ENCODE measurements at regions not wholly inside any gene's neighbourhood (a gene's known extent, or its start where the extent isn't known, plus 50 kb on each side); places are given as distances from the start of the nearest gene placed in this dataset.

DNA sequence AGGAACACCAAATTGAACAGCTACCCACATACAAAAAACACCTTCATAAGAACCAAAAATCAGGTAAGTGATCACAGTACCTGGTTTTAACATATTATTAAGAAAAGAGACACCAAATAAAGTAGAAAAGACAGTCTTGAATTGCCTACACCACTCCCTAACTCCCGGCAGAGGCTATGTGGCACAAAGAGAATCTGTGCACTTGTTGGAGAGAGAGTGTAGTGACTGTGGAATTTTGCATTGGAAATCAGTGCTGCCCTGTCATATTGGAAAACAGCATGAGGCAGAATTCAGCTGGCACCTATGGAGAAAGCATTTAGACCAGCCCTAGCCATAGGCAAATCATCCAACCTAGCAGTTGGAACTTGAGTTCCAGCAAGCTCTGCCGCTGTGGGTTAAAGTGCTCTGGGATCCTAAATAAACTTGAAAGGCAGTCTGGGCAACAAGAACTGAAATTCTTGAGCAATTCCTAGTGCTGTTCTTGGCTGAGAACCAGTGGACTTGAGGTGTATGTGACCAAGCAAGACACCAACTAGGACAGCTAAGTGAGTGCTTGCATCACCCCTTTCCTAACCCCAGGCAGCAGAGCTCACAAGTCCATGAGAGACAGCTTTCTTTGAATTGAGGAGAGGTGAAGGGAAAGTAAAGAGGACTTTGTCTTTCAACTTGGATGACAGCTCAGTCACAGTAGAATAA lies 969.6 kb upstream of the ALCAM start:
- Histone ChIP-seq H3K18ac (ENCODE audit: extremely low read depth, low read length) (no peak overlapping the region), H2BK12ac (ENCODE audit: low read depth, low read length) (no peak overlapping the region), H3K9ac (replicated peaks in 1 of 4; ENCODE audit: extremely low read depth in 1 of 4, low read depth in 3 of 4, low read length in 3 of 4) (no peak overlapping the region), H4K5ac (ENCODE audit: insufficient read length, low read depth, low read length) (no peak overlapping the region), H3K36me3 (ENCODE audit: control insufficient read depth in 2 of 4, insufficient read depth in 4 of 4, low read length in 3 of 4) (no peaks in the 10 kb centered on the region), H3K23ac (ENCODE audit: insufficient read length) (no peak overlapping the region), H3K4me1 (replicated peaks in 1 of 4; ENCODE audit: control insufficient read depth in 3 of 4, insufficient read depth in 4 of 4, low read length in 3 of 4) (no peaks in the 10 kb centered on the region), H2BK120ac (replicated peaks; ENCODE audit: low read depth, low read length) (no peak overlapping the region), H2AK5ac (ENCODE audit: low read depth, low read length) (no peak overlapping the region), H2AFZ (ENCODE audit: low read length) (no peak overlapping the region; the same call in 1 of the 2 replicates), H3K27ac (ENCODE audit: low read depth, low read length) (no peak overlapping the region), H3K23me2 (ENCODE audit: low read depth, low read length) (no peaks in the 10 kb centered on the region), H2BK20ac (ENCODE audit: low read length) (no peak overlapping the region), H2BK5ac (ENCODE audit: low read depth, low read length) (no peak overlapping the region), H3K4me2 (ENCODE audit: insufficient read depth in 1 of 2, low read depth in 2 of 2, low read length in 2 of 2) (no peak overlapping the region), H3K9me3 (ENCODE audit: insufficient read depth in 2 of 2, low read depth in 1 of 2, low read length in 1 of 2) (0 out of 4 replicates have a peak, but pooled peaks cover 0 to 4% of the 10 kb centered on the region in 2 experiments), H3K27me3 (replicated peaks in 1 of 4; ENCODE audit: control insufficient read depth in 3 of 4, extremely low read depth in 1 of 4, insufficient read depth in 3 of 4, low read length in 3 of 4) (no peaks in the 10 kb centered on the region), H4K8ac (ENCODE audit: extremely low read depth, insufficient read depth, low read length) (no peak overlapping the region), H3K56ac (replicated peaks; ENCODE audit: insufficient read length, low read depth, low read length) (no peak overlapping the region), H3K4ac (replicated peaks; ENCODE audit: insufficient read length, low read depth, low read length) (no peak overlapping the region), H3K14ac (ENCODE audit: insufficient read length) (no peak overlapping the region), H4K20me1 (replicated peaks in 1 of 2; ENCODE audit: control insufficient read depth in 1 of 2, insufficient read depth in 2 of 2, low read length in 2 of 2) (no peaks in the 10 kb centered on the region), H2BK15ac (ENCODE audit: low read length) (no peak overlapping the region), H3K79me2 (ENCODE audit: control insufficient read depth in 1 of 2, insufficient read depth in 2 of 2, low read length in 2 of 2) (no peaks in the 10 kb centered on the region), H3K4me3 (ENCODE audit: extremely low read depth in 1 of 4, insufficient read depth in 2 of 4, low read depth in 3 of 4, low read length in 4 of 4) (no peak overlapping the region), H4K91ac (replicated peaks; ENCODE audit: insufficient read length, low read length) (no peak overlapping the region), H3K79me1 (ENCODE audit: low read depth, low read length) (no peaks in the 10 kb centered on the region)
- no peak for FAIRE-seq
- POLR2A ChIA-PET (ENCODE audit: partially characterized antibody) = no interaction called here
- no peak for DNase-seq (ENCODE audit: low read depth in 1 of 2, low spot score in 2 of 2)
- CTCF ChIA-PET (ENCODE audit: partially characterized antibody) = interaction anchor here (1.0 to 1.2 kb wide), 2 partner anchors 8 to 124 kb away, joined by 3 read pairs; no protein-coding TSS in a partner anchor
- 94% methylated on average over 2 of the region's 2 CpGs; no CpG with 5 or more reads in 1 of the 2 experiments for WGBS, 2 experiments (ENCODE audit: extremely low coverage in 1 of 2, insufficient coverage in 1 of 2, insufficient read length in 1 of 2, insufficient replicate concordance in 2 of 2, low coverage in 1 of 2, low lambda C conversion rate in 2 of 2, missing lambda C conversion rate in 1 of 2)
- TF ChIP-seq CEBPB (IDR thresholded peaks at IDR 0.05; ENCODE audit: low read depth, low read length) (no peak), RNF2 (IDR thresholded peaks at IDR 0.05; ENCODE audit: borderline replicate concordance, low read depth, low read length, missing control alignments, poor library complexity, severe bottlenecking) (no peak), EZH2 (IDR thresholded peaks at IDR 0.05; ENCODE audit: low read depth, low read length, severe bottlenecking) (no peak), POLR2A (IDR thresholded peaks at IDR 0.05; ENCODE audit: control extremely low read depth in 1 of 2, low read depth in 2 of 2, low read length in 2 of 2) (no peak), E2F6 (IDR thresholded peaks at IDR 0.05) (no peak), HDAC6 (IDR thresholded peaks at IDR 0.05; ENCODE audit: low read depth, low read length) (no peak), YY1 (IDR thresholded peaks at IDR 0.05; ENCODE audit: low read depth, low read length) (no peak), RFX5 (IDR thresholded peaks at IDR 0.05; ENCODE audit: borderline replicate concordance, low read depth, low read length) (no peak), BACH1 (IDR thresholded peaks at IDR 0.05; ENCODE audit: low read length) (no peak), SAP30 (IDR thresholded peaks at IDR 0.05; ENCODE audit: insufficient read depth, insufficient replicate concordance, low read length) (no peak), EGR1 (IDR thresholded peaks at IDR 0.05; ENCODE audit: borderline replicate concordance, low read depth, low read length) (no peak), EP300 (IDR thresholded peaks at IDR 0.05; ENCODE audit: borderline replicate concordance in 1 of 2, low read depth in 2 of 2, low read length in 2 of 2) (no peak), CHD1 (IDR thresholded peaks at IDR 0.05; ENCODE audit: low read depth, low read length) (no peak)
